H1 (cell line): ENCODE measurements at regions not wholly inside any gene's neighbourhood (a gene's known extent, or its start where the extent isn't known, plus 50 kb on each side); places are given as distances from the start of the nearest gene placed in this dataset.

Experiments used
- CBX8 ChIP-seq: fragments of 300-800, 300-1000 bp; sonication (generic); IDR thresholded peaks from 2 replicates; pipeline ENCODE4 v1.7.1; 2016; ENCODE audit warnings: low read depth, low read length, borderline replicate concordance
- CEBPB ChIP-seq: IDR thresholded peaks from 2 replicates; pipeline ENCODE4 v1.6.1; 2012; ENCODE audit warnings: low read depth, low read length
- CTCF ChIP-seq, 3 experiments: IDR thresholded peaks; 1 replicate in 2 of 3; 2 replicates in 1 of 3; pipeline versions ENCODE4 v1.5.1 to v1.6.1; 2011; ENCODE audit warnings: low read length in 3 of 3, mild to moderate bottlenecking in 3 of 3, inconsistent platforms in 2 of 3, low read depth in 1 of 3, moderate library complexity in 1 of 3; ENCODE audit not compliant: insufficient read depth in 1 of 3; ENCODE audit errors: control extremely low read depth in 1 of 3
- EP300 ChIP-seq, 2 experiments: IDR thresholded peaks; 1 replicate in 1 of 2; 2 replicates in 1 of 2; pipeline ENCODE4 v1.6.1; 2011 to 2012; ENCODE audit warnings: low read depth in 2 of 2, low read length in 2 of 2, mild to moderate bottlenecking in 2 of 2, borderline replicate concordance in 1 of 2, inconsistent platforms in 1 of 2, moderate library complexity in 1 of 2
- FOSL1 ChIP-seq: IDR thresholded peaks from 2 replicates; pipeline ENCODE4 v1.6.1; 2011; ENCODE audit warnings: mild to moderate bottlenecking, low read depth, low read length, moderate library complexity; ENCODE audit not compliant: insufficient read depth
- MAX ChIP-seq: IDR thresholded peaks from 2 replicates; pipeline ENCODE4 v1.6.1; 2012; ENCODE audit warnings: inconsistent platforms
- RFX5 ChIP-seq: IDR thresholded peaks from 2 replicates; pipeline ENCODE4 v1.6.1; 2011; ENCODE audit warnings: low read depth, low read length, improper control_type of control experiment, borderline replicate concordance

- TF ChIP-seq MAX (no peak), EP300 (IDR thresholded peaks at IDR 0.05; ENCODE audit: borderline replicate concordance in 1 of 2, low read depth in 2 of 2, low read length in 2 of 2) (no peak), CEBPB (no peak), CBX8 (no peak), CTCF (IDR thresholded peaks at IDR 0.05; ENCODE audit: control extremely low read depth in 1 of 3, insufficient read depth in 1 of 3, low read depth in 1 of 3, low read length in 3 of 3) (no peak), RFX5 (no peak), FOSL1 (no peak)
These were observed 73.3 kb upstream of the HABP2 start for GRCh38 chr10:113479346-113480080.
